Cardiac fibroblast (primary cell): ENCODE measurements at regions not wholly inside any gene's neighbourhood (a gene's known extent, or its start where the extent isn't known, plus 50 kb on each side); places are given as distances from the start of the nearest gene placed in this dataset.

Source experiments
- DNase-seq, 2 donors: peaks; one replicate each; pipeline versions ENCODE4 v3.0.0 to v3.0.0-alpha.2; 2010; ENCODE audit warnings: low read depth in 2 of 2
- H3K4me3 ChIP-seq, 2 donors: replicated peaks in 1 of 2; 1 replicate in 1 of 2; 2 replicates in 1 of 2; pipeline ENCODE4 v1.5.1; 2011; ENCODE audit warnings: low read depth in 2 of 2, low read length in 2 of 2, mild to moderate bottlenecking in 2 of 2, moderate library complexity in 1 of 2
- TF ChIP-seq, protein P1 (sequence below): IDR thresholded peaks from one replicate; pipeline ENCODE4 v1.5.1; 2011; ENCODE audit warnings: low read depth, mild to moderate bottlenecking, low read length, inconsistent platforms

DNA sequence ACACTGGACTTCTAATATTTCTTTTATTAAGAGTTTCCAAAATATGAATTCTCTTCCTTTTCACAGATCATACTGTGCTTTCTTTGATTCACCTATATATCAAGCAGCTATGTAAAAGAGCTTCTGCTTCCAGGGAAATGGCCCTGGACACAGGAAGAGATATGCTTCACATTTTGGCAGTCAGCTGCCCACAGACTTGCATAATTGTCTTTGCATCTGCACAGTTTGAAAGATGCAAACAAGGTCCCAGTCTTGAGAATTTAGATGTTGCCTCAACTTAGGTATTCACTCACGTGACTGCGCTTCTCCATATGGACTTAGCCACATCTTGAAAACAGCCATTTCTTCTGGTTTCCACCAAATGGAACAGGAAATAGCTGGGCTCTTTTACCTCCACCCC, 92.3 kb upstream of the POU2AF2 start:
- no peak overlapping the region for H3K4me3 ChIP-seq
- TF ChIP-seq, protein P1, sequence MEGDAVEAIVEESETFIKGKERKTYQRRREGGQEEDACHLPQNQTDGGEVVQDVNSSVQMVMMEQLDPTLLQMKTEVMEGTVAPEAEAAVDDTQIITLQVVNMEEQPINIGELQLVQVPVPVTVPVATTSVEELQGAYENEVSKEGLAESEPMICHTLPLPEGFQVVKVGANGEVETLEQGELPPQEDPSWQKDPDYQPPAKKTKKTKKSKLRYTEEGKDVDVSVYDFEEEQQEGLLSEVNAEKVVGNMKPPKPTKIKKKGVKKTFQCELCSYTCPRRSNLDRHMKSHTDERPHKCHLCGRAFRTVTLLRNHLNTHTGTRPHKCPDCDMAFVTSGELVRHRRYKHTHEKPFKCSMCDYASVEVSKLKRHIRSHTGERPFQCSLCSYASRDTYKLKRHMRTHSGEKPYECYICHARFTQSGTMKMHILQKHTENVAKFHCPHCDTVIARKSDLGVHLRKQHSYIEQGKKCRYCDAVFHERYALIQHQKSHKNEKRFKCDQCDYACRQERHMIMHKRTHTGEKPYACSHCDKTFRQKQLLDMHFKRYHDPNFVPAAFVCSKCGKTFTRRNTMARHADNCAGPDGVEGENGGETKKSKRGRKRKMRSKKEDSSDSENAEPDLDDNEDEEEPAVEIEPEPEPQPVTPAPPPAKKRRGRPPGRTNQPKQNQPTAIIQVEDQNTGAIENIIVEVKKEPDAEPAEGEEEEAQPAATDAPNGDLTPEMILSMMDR, result no peak
- DNase-seq, result peak in 1 of 2 donors; percentile 42

DNA sequence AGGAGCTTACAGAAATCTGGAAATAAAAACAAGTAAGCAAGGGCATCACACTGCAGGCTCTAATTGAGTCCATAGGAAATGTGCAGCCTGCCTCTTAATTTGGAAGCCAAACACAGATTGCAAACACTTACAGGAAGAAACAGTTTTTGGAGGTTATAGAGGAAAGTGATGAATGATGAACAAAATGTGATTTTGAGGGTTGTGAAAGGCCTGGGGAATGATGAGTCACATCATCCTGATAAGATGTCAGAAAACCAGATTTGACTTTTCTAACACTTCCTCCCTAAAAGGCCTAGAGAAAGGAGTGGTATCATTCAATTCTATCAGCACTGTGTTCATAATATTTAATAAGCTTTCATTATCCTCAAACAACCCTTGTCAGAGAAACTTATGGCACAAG, 96.6 kb upstream of the POU2AF2 start:
- no peak overlapping the region for H3K4me3 ChIP-seq
- peak; percentile 21 to 54 for DNase-seq
- TF ChIP-seq, protein P1, result no peak

DNA sequence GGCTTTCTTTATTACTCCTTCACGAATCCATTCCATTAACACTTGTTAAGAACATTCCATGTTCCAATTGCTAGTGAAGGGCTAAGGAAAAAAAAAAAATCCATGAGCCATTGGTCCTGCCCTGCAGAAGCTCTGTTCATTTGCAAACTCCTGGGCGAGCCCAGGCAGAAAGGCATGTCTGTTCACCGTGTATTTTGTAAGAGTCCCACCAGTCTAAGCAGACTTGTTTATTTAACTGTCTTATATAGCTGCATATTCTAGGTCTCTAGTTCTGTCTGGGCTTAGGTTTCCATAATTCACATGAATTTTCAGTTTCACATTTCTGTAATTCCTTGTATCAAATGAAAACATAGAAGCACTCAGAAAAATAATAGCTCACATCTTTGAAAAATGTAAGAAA, 97.4 kb upstream of the POU2AF2 start:
- peak in 1 of 2 donors; percentile 18 for DNase-seq
- no peak overlapping the region for H3K4me3 ChIP-seq
- TF ChIP-seq, protein P1, result no peak

DNA sequence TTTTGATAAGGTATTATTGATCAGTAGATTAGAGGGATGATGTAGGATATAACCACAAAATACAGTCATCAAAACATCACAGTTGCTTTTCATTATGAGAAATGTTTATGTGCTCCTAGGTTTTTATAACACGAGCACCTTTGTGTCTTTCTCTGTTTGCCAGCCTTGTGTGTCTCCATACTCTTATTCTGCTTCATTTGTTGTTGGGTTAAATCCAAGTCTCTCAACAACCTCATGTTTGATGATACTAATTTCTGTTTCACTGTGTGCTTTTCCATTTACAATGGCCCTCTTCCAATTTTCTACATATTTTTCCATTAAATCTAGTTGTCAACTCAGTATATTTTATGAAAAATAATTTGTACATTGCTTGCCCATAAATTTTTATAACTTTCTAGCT, 107.7 kb upstream of the POU2AF2 start:
- TF ChIP-seq, protein P1, result no peak
- H3K4me3 ChIP-seq, result no peak overlapping the region
- DNase-seq, result no peak

DNA sequence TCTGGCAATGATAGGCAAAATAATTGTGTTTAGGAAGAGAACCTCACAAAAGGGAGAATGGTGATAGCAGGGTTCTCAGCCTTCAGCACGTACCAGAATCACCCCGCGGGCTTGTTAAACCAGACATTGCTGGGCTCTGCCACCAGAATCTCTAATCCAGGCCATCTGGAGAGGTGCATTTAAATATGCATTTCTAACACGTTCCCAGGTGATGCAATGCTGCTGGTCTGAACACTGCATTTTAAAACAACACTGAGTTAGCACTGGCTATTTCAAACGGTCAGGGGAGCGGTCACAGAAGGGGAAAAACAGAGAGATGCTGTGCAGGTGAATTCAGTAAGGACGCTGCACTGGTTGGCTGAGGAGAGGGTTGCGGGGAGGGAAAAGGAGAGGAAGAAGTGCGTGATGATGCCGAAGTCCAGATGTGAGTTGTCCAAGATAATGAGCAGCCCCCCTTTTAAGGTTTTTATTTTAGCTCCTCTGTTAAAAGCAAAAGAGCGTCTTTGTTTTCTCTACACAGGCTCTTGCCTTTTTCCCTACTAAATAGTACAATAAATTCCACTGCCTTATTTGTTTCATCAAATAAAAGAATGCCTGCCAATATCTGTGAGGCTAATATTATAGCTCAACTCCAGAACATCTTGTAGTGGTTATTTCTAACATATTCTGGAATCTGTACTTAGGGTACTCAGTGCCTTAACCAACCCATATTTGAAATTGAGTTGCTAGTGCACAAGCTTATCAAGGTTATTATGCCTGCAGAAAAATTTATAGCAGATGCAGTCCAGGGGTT, 109.6 kb upstream of the POU2AF2 start:
- TF ChIP-seq, protein P1, result no peak
- DNase-seq, result no peak
- H3K4me3 ChIP-seq, result no peak overlapping the region

DNA sequence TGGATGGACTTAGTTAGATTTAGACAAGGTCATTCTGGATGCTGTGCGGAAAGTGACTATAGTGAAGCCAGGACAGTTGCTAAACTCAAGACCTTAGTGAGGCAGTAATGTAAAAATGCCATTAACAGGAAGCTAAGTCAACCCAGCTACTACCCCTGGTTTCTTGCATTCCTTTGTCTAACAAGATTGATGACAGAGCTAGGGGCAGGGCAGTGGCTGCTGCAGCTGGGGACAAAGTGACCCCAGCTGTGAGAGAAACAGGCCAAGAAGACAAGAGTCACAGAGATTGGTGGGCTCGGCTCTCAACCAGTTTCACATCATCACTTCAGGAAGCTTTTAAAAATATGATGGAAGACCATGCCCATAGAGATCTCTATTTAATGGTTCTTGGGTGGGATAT, 110.4 kb upstream of the POU2AF2 start:
- H3K4me3 ChIP-seq, result no peak overlapping the region

More for the DNA sequence above, 110.4 kb upstream of the POU2AF2 start:
- TF ChIP-seq, protein P1, result no peak
- no peak for DNase-seq
